ENCODE measurements at regions not wholly inside any gene's neighbourhood (a gene's known extent, or its start where the extent isn't known, plus 50 kb on each side); places are given as distances from the start of the nearest gene placed in this dataset.

- H3K4me3 ChIP-seq (ENCODE audit: low read depth in 1 of 2, low read length in 2 of 2) = no peak overlapping the region
- H3K27ac ChIP-seq (ENCODE audit: low read length) = no peak overlapping the region
- no peaks in the 10 kb centered on the region for H3K9me3 ChIP-seq (ENCODE audit: control insufficient read depth in 1 of 2, low read length in 2 of 2)
- H3K4me1 ChIP-seq (ENCODE audit: control insufficient read depth in 1 of 2, insufficient read depth in 2 of 2, low read length in 2 of 2) = no peaks in the 10 kb centered on the region
- no peaks in the 10 kb centered on the region for H3K36me3 ChIP-seq (ENCODE audit: control insufficient read depth in 1 of 2, insufficient read depth in 2 of 2, low read length in 2 of 2)
- no peaks in the 10 kb centered on the region for H3K27me3 ChIP-seq (ENCODE audit: low read depth, low read length)
Measured at GRCh38 chr5:35285011-35285410, 54.7 kb upstream of the PRLR start.

- Histone ChIP-seq H3K4me1 (ENCODE audit: control insufficient read depth in 1 of 2, insufficient read depth in 2 of 2, low read length in 2 of 2) (no peaks in the 10 kb centered on the region), H3K4me3 (ENCODE audit: low read depth in 1 of 2, low read length in 2 of 2) (no peak overlapping the region), H3K27me3 (ENCODE audit: low read depth, low read length) (no peaks in the 10 kb centered on the region)
Measured at GRCh38 chr5:35284364-35284763, 54.1 kb upstream of the PRLR start.

GRCh38 chr5:35282810-35283209 is 52.5 kb upstream of the PRLR start:
- Histone ChIP-seq H3K4me3 (ENCODE audit: low read depth in 1 of 2, low read length in 2 of 2) (no peak overlapping the region), H3K36me3 (ENCODE audit: control insufficient read depth in 1 of 2, insufficient read depth in 2 of 2, low read length in 2 of 2) (no peaks in the 10 kb centered on the region), H3K4me1 (ENCODE audit: control insufficient read depth in 1 of 2, insufficient read depth in 2 of 2, low read length in 2 of 2) (no peaks in the 10 kb centered on the region), H3K27me3 (ENCODE audit: low read depth, low read length) (no peaks in the 10 kb centered on the region), H3K27ac (ENCODE audit: low read length) (no peak overlapping the region), H3K9me3 (ENCODE audit: control insufficient read depth in 1 of 2, low read length in 2 of 2) (no peaks in the 10 kb centered on the region)

More at GRCh38 chr5:35284364-35284763, 54.1 kb upstream of the PRLR start:
- Histone ChIP-seq H3K9me3 (ENCODE audit: control insufficient read depth in 1 of 2, low read length in 2 of 2) (no peaks in the 10 kb centered on the region), H3K36me3 (ENCODE audit: control insufficient read depth in 1 of 2, insufficient read depth in 2 of 2, low read length in 2 of 2) (no peaks in the 10 kb centered on the region), H3K27ac (ENCODE audit: low read length) (no peak overlapping the region)

GRCh38 chr5:35281613-35282012 is 51.3 kb upstream of the PRLR start:
- Histone ChIP-seq H3K27me3 (ENCODE audit: low read depth, low read length) (no peaks in the 10 kb centered on the region), H3K27ac (ENCODE audit: low read length) (no peak overlapping the region), H3K9me3 (ENCODE audit: control insufficient read depth in 1 of 2, low read length in 2 of 2) (no peaks in the 10 kb centered on the region), H3K36me3 (ENCODE audit: control insufficient read depth in 1 of 2, insufficient read depth in 2 of 2, low read length in 2 of 2) (no peaks in the 10 kb centered on the region), H3K4me3 (ENCODE audit: low read depth in 1 of 2, low read length in 2 of 2) (no peak overlapping the region), H3K4me1 (ENCODE audit: control insufficient read depth in 1 of 2, insufficient read depth in 2 of 2, low read length in 2 of 2) (no peaks in the 10 kb centered on the region)

Measured in muscle layer of duodenum (tissue), 2 donors.